ENCODE measurements at regions not wholly inside any gene's neighbourhood (a gene's known extent, or its start where the extent isn't known, plus 50 kb on each side); places are given as distances from the start of the nearest gene placed in this dataset.

DNA sequence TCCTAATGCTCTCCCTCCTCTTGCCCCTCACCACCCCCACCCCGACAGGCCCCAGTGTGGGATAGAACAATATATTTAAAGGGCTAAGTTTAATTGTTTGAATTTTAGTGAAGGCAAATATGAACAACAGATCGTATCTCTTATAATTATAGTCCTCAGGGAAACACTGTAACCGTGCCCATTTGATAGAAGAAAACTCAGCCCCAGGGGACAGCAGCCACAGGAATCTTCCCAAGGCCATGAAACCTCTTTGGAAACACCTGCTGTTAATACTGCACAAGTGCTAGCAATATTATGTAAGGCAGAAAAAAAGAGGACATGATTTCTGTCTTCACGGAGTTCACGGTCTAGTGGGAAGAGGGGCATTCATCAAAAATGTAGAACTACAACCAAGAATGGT is 142.2 kb downstream of the URB2 start:
- FAIRE-seq: no peak

GRCh38 chr1:229769006-229769405 is 143.0 kb downstream of the URB2 start:
- FAIRE-seq: no peak

DNA sequence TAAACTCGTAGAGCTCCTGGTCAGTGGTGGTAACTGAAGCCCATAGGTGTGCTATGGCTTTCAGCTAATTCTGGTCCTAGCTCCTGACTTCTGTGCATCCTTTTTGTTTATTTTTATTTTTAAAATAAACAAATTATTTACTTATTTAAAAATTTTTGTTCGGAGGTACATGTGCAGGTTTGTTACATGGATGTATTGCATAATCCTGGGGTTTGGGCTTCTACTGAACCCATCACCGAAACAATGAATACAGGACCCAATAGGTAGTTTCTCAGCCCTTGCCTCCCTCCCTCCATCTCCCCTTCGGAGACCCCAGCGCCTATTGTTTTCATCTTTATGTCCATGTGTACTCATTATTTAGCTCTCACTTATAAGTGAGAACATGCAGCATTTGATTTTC is 143.8 kb downstream of the URB2 start:
- no peak for FAIRE-seq

GRCh38 chr1:229778794-229779193 is 152.7 kb downstream of the URB2 start:
- FAIRE-seq: no peak

DNA sequence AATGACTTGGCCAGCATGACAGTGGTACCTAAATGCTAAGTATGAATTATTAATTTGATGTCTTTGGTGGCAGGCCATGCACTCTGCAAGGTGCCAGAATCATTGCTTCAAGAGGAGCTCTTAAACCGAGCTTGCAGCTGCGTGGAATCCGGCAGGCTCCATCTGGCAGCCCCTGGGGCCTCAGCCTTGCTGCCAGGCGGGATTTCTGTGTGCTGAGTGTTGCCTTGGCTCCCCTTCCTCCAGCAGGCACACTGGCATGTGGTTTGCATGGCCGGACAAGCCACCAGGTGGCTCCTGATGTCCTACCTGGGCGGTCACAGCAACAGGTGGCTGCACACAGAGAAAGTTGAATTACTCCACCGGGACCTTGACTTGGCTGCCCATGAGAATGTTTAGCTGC is 155.4 kb downstream of the URB2 start:
- FAIRE-seq: no peak

DNA sequence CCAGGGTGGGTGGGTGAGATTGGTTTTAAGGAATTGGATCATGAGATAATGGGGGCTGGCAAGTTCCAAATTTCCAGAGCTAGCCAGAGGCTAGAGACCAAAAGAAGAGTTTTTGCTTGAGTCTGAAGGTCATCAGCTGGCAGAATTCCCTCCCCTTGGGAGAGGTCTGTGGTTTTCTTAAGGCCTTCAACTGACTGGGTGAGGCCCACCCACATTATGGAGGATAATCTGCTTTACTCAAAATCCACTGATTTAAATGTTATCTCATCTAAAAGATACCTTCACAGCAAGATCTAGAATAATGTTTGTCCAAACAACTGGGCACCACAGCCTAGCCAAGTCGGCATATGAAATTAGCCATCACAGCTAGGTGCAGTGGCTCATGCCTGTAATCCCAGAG is 156.4 kb downstream of the URB2 start:
- FAIRE-seq: no peak

- FAIRE-seq: no peak
Observed at GRCh38 chr1:229784834-229785233, 158.8 kb downstream of the URB2 start.

GRCh38 chr1:229786974-229787610 is 161.0 kb downstream of the URB2 start:
- no peak for FAIRE-seq

DNA sequence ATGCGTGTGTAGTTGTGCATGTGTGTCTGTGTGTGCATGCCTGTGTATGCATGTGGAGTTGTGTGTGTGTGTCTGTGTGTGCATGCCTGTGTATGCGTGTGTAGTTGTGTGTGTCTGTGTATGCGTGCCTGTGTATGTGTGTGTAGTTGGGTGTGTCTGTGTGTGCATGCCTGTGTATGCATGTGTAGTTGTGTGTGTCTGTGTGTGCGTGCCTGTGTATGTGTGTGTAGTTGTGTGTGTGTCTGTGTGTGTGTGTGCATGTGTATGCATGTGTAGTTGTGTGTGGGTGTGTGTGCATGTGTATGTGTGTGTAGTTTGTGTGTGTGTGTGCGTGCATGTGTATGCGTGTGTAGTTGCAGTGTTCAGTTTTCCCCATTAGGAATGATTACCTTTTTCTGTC is 162.0 kb downstream of the URB2 start:
- FAIRE-seq: no peak

- FAIRE-seq: no peak
Observed at GRCh38 chr1:229792012-229792975, 166.2 kb downstream of the URB2 start.

DNA sequence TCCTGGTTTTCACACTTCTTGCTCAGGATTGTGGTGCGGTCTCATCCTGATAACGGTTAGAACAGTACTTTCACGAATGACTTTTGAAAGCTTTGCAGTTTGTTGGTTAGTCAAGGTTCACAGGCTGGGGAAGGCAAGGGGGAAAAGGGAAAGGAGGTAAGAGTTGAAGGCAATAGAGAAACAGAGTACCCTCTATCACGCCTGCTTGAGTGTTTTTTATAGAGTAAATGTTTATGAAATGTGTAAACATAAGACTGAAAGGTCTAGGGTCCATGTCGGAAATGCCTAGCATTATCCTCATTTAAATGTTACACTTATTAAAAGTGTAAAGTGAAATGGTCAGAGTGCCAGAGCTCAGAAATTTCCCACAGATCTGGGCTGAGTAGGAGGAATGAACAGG is 167.4 kb downstream of the URB2 start:
- FAIRE-seq: no peak

GRCh38 chr1:229798558-229798957 is 172.5 kb downstream of the URB2 start:
- no peak for FAIRE-seq

- FAIRE-seq: no peak
Observed at GRCh38 chr1:229803626-229804217, 177.7 kb downstream of the URB2 start.

DNA sequence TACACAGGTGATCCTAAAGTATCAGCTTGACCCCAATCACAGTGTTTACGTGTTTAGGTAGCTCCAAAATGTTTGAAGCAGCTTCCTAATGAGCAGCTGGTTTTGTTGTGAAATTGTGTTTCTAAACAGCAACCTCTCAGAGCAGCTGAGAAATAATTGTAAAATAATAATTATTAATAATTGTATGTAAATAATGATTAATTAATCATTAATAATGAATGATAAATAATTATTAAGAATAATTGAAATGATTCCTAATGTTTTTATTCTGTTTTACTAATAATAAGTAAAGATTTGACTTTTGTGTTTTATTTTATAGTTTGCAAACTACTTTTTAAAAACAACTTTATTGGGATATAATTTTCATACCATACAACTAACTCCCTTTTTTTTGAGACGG is 182.2 kb downstream of the URB2 start:
- peak; percentile 41 for FAIRE-seq

DNA sequence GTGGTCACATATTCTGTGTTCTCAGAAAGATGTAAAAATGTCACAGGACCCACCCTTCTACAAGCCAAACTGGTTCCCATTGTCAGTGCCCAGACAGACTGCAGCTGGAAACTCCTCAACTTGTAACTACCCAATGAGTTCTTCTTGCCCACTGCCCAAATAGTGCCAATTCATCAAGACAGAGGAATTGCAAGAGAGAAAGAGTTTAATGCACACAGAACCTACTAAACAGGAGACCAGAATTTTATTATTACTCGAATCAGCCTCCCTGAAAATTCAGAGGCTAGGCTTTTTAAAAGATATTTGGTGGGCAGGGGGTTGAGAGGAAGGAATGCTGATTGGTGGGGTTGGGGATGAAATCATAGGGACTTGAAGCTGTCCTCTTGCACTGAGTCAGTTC is 184.1 kb downstream of the URB2 start:
- FAIRE-seq: no peak

- no peak for FAIRE-seq
Observed at GRCh38 chr1:229810961-229811360, 184.9 kb downstream of the URB2 start.

DNA sequence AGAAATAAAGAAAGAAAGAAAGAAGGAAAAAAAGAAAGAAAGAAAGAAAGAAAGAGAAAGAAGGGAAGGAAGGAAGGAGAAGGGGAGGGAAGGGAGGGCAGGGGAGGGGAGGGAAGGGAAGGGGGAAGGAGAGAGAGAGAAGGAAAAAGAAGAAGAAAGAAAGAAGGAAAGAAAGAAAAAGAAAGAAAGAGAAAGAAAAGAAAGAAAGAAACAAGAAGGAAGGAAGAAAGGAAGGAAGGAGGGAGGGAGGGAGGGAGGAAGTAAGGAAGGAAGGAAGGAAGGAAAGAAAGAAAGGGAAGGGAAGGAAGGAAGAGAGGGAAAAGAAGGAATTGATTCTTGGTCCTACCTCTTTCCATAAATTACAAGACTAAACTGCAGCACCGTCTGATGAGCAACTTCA is 186.1 kb downstream of the URB2 start:
- FAIRE-seq: no peak

DNA sequence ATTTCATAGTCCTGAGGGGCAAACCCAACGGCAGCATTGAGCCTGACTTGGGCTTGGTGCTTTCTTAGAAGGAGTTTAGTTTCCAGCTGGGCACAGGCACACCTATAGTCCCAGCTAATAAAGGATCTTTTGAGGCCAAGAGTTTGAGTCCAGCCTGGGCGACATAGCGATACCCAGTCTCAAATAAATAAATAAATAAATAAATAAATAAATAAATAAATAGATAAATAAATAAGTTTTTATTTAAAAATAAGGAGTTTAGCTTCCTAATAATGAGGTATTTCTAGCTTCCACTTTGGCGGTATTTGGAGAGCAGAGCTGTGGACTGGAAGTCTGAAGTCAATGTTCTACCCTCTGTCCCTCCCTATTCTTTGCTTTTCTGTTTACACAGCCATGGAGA is 186.6 kb downstream of the URB2 start:
- FAIRE-seq: no peak

DNA sequence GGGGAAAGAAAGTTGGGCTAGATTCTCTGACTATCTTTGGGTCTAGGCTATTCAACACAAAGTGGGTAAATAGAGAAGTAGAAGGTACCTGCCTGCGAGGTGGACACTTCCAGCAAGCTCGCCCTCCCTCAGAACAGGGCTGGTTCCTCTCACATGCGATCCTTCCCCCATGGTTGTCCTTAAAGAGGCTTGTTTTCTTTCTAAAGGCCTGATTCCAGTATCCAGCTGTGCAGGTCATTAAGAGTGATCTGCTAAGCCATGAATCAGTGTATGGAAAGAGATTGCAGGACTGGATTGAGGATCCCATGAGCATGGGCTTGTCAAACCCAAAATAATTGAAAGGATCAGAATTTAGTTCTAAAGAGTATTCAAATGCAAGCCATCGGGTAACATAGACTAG is 189.0 kb downstream of the URB2 start:
- FAIRE-seq: no peak

DNA sequence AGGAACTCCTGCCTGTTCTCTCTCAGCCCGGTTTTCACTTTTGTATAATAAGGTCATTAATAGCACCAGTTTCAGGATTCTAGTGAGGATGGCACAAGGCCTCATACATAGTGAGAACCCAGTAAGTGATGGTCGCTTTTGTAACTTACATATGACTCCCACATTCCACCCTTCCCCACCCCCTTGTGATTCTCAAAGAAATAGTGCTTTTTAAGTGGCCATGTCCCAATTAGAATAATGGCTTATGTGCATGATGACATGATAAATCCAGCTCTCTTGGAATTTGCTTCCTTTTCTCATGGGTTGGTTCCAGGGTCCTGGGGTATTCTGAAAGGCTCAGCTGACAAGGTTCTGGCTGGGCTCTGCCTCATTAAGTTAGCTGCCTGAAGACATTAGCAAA is 189.9 kb downstream of the URB2 start:
- FAIRE-seq: no peak

DNA sequence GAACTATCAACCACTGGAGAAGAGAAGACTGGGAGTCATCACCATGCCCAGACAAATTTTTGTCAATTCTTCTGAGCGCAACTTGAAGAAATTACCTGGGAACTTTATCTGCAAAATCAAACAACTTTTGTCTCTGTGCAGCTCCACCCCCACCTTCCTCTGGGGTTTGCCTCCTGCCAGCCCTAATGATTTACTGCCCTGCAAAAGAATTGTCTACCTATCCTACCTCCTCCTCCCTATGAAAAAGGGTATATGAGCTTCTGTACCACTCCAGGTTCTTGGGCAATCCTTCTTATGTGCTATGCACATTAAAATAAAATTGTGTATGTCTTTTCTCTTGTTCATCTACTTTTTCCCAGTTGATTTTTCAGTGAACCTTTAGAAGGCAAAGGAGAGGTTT is 191.9 kb downstream of the URB2 start:
- FAIRE-seq: no peak

GRCh38 chr1:229819091-229819490 is 193.0 kb downstream of the URB2 start:
- no peak for FAIRE-seq

- no peak for FAIRE-seq
Observed at GRCh38 chr1:229822026-229822425, 196.0 kb downstream of the URB2 start.

DNA sequence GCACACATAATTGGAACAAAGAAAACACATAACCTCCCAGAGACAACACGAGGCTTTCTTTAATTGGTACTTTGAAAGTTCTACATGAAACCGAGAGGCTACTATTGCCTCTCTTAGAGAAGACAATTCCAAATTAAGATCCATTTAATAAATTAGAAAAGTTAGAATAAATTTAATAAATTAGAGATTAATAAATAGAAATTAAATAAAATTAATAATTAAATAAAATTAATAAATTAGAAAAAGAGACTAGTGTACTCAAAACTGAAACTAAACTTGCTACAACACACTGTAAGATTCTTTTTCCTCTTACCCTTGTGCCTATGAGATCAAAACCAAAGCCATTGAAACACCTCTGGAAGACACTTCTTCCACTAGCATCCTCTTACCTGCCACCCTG is 199.0 kb downstream of the URB2 start:
- no peak for FAIRE-seq
